ENCODE measurements at regions not wholly inside any gene's neighbourhood (a gene's known extent, or its start where the extent isn't known, plus 50 kb on each side); places are given as distances from the start of the nearest gene placed in this dataset.

- no peak for DNase-seq (ENCODE audit: low read depth in 4 of 4, low spot score in 3 of 4)
These were observed 360.3 kb upstream of the NECTIN3 start for GRCh38 chr3:110711130-110711832.

DNA sequence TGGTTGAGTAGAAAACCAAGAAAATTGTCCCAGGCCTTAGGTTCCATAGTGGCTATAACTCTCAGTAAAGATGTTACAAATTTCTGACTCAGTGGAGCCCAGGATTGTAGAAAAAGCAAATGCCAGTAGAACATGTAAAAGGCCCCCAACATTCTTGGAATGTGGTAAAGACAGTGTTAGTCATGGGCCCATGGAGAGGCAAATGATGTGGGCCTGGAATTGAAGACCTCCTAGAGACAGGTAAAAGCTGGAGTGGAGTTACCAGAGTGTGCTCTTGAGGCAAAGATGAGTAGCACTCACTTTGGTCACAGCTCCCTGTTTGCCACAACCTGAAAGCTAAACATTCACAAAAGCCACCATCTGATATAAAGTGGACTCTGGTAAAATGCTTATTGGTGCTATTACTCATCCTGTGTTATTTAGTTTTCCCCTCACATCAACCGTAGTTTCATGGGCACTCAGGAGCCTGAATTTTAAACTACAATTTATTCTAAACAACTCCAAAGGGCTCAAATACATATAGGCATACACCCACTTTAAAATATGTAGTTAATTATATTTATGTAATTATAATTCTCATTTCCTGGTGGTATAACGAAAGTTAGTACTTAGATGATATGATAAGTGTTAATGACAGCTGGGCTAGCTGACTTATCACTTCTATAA is 359.6 kb upstream of the NECTIN3 start:
- no peak for DNase-seq (ENCODE audit: low read depth in 4 of 4, low spot score in 3 of 4)

DNA sequence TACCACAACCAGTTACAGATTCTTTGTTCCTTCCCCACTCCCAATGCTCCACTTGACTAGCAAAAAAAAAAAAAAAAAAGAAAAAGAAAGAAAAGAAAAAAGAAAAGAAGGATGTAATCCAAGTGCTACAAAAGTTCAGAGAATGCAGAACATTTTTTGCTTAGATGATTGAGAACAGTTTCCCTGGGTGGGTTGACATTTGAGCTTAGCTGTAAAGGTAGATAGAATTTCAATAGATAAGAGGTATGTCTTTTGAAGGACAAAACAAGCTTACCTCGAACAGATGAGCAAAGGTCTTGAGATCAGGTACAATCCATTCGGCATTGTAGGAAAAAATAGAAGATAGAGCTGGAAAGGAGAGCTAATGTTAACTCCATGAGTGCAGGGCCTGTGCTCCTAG is 344.6 kb upstream of the NECTIN3 start:
- no peak for DNase-seq (ENCODE audit: low read depth in 4 of 4, low spot score in 3 of 4)

GRCh38 chr3:110731148-110731547 is 340.5 kb upstream of the NECTIN3 start:
- DNase-seq (ENCODE audit: low read depth in 4 of 4, low spot score in 3 of 4) = no peak

DNA sequence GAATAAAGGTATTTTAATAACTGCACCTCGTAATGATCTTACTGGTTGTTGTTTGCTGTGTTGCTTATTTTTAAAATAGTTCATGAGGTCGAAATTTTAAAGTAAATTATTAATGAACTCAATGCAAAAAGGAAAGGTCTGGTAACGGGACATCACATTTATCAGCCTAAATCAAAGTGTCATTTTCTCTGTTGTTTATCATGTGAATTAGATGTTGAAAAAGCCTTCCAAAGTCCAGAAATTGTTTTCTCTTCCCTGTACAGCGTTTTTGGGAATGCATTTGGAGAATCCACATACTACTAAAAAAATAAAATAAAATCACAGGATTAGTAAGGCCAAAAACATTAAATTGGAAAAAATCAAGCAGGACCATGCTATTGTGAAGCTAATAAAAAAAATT is 339.2 kb upstream of the NECTIN3 start:
- DNase-seq (ENCODE audit: low read depth in 4 of 4, low spot score in 3 of 4) = no peak

DNA sequence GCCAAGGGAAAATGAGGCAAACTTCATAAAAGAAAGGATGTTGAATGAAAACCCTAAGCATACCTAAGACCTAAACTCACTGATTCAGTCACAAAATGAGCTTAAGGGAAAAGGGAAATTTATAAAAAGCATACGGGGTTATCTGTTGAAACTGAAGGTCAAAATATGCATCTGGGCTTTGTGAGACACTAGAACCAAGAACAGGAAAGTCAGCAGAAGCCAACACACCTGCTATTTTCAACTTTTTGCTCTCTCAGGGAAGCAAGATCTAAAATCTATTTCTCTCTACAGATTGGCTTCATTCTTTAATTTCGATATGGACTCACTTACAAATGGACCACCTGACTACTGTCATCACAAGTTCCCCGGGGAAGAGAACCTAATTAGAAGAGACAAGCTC is 338.6 kb upstream of the NECTIN3 start:
- no peak for DNase-seq (ENCODE audit: low read depth in 4 of 4, low spot score in 3 of 4)

GRCh38 chr3:110734524-110734923 is 337.1 kb upstream of the NECTIN3 start:
- no peak for DNase-seq (ENCODE audit: low read depth in 4 of 4, low spot score in 3 of 4)

GRCh38 chr3:110736332-110736731 is 335.3 kb upstream of the NECTIN3 start:
- DNase-seq (ENCODE audit: low read depth in 4 of 4, low spot score in 3 of 4) = no peak

DNA sequence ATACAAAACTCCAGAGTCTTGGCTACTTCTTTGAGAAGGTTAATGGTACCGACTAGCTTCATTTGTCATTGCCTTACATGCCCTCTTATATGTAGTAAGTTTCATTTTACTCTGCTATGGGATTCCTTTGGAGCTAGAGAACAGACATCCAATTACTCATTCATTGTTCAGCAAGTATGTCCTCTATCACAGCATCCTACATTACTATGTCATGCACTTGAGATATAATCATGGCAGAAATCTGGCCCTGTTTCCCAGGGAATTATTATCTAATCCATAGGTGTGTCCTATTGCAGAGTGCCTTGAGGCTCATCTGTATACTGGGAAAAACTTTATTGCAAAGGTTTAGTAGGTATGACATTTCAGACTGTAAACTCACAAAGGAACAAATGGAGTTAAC is 333.1 kb upstream of the NECTIN3 start:
- DNase-seq (ENCODE audit: low read depth in 4 of 4, low spot score in 3 of 4) = no peak

- DNase-seq (ENCODE audit: low read depth in 4 of 4, low spot score in 3 of 4) = no peak
These were observed 329.7 kb upstream of the NECTIN3 start for GRCh38 chr3:110741891-110742290.

DNA sequence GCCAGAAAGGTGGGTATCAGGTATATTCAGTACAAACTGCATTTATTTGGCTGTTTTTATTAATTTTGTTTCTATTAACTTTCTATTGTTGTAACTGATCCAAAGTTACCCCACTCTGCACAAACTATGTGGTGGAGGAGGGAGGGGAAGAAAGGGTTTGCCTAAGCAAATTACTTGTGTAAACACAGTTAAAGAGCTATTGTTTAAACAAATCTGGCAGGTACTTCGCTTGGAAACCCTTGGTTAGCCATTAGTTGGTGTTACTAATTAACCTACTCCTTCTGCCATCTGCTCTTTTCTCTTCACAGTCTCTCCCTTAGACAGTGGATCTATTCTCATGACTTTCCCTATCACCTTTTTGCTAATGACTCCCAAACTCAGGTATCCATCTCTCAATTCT is 328.4 kb upstream of the NECTIN3 start:
- peak; percentile 19 to 45 (median 36) for DNase-seq (ENCODE audit: low read depth in 4 of 4, low spot score in 3 of 4)

DNA sequence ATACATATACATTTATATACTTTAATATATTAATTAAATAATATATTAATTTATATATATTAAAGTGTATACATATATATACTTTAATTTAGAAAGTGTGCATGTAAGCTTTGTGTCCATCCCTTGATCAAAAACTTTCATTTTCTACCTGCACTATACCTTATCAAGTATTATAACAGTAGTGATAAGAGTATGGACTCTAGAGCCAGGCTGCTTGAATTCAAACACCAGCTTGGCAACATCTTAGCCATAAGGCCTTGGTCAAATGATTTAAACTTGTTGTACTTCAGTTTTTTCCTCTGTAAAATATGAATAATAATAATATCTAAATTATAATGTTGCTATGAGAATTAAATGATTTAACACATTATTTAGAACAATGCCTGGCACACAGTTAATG is 327.6 kb upstream of the NECTIN3 start:
- DNase-seq (ENCODE audit: low read depth in 4 of 4, low spot score in 3 of 4) = no peak

GRCh38 chr3:110744723-110745122 is 326.9 kb upstream of the NECTIN3 start:
- no peak for DNase-seq (ENCODE audit: low read depth in 4 of 4, low spot score in 3 of 4)

DNA sequence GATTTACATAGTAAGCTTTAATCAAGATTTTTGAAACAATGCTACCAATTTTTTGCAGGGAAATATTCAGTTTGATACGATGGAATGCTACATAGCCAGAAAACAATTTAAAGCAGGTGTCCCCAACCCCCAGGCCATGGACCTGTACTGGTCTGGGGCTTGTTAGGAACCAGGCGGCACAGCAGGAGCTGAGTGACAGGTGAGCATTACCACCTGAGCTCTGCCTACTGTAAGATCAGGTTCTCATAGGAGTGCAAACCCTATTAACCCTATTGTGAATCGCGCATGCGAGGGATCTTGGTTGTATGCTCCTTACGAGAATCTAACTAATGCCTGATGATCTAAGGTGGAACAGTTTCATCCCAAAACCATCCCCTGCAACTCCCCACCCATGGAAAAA is 322.6 kb upstream of the NECTIN3 start:
- DNase-seq (ENCODE audit: low read depth in 4 of 4, low spot score in 3 of 4) = no peak

DNA sequence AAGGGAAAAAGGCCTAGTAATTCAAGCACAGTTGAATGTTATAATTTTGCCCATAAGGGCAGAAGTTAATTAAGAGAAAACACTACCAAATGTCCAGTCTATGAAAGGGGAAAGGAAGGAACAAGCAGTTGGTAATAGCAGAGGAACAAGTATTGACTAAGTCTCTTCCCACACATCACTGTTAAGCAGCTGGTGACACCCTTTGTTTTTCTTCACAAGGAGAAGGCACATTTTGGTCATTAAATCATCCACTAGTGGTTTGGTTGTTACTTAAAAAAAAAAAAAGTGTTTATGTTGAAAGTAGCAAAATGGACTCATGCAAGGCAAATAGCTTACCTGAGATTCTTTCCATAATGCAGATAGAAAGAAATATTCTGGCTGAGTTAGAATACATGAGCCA is 321.4 kb upstream of the NECTIN3 start:
- DNase-seq (ENCODE audit: low read depth in 4 of 4, low spot score in 3 of 4) = no peak

- DNase-seq (ENCODE audit: low read depth in 4 of 4, low spot score in 3 of 4) = no peak
These were observed 319.3 kb upstream of the NECTIN3 start for GRCh38 chr3:110752307-110752706.

- DNase-seq (ENCODE audit: low read depth in 4 of 4, low spot score in 3 of 4) = no peak
These were observed 318.1 kb upstream of the NECTIN3 start for GRCh38 chr3:110753516-110753915.

GRCh38 chr3:110754212-110754916 is 317.3 kb upstream of the NECTIN3 start:
- DNase-seq (ENCODE audit: low read depth in 4 of 4, low spot score in 3 of 4) = peak in 1 of 4 donors; percentile 4

- no peak for DNase-seq (ENCODE audit: low read depth in 4 of 4, low spot score in 3 of 4)
These were observed 316.3 kb upstream of the NECTIN3 start for GRCh38 chr3:110755345-110755744.

DNA sequence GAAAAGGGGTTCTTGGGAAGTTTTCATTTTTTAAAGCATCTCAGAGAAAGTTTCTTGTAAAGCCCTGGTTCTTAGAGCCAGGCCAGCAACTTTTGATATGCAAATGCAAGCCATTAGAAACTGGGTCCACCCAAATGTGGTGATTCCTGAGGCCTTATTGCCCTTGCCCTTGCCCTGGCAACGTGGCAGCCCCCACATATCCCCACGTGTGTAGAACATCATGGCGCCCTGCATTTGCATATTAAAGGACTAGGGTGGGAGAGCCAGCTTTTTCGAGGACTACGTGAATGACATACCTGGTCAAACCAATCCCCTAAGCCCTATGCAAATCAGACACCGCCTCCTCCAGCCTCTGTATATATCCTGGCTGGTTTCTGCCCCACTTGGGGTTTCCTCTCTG is 314.9 kb upstream of the NECTIN3 start:
- DNase-seq (ENCODE audit: low read depth in 4 of 4, low spot score in 3 of 4) = no peak

- DNase-seq (ENCODE audit: low read depth in 4 of 4, low spot score in 3 of 4) = no peak
These were observed 313.4 kb upstream of the NECTIN3 start for GRCh38 chr3:110758208-110758607.

DNA sequence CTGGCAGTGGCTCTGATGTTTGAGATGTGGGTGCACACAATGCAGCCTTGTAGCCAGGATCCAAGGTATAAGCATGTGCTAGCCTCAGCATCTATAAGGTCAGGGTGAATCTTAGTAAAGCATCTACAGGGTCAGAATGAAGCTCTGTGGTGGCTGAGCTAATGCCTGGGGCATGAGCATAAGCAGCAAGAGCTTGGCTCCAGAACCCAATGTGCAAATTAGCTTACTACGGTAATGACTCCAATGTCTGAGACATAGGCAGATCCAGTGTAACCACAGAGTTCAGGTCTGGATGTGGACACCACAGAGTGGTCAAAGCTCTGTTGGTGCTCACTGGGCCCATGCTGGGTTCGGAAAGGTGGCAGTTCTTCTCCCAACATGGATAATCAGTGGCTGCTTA is 304.5 kb upstream of the NECTIN3 start:
- no peak for DNase-seq (ENCODE audit: low read depth in 4 of 4, low spot score in 3 of 4)

Measured in left renal pelvis (tissue), 4 donors.